Testis (tissue), 2 donors: ENCODE measurements at regions not wholly inside any gene's neighbourhood (a gene's known extent, or its start where the extent isn't known, plus 50 kb on each side); places are given as distances from the start of the nearest gene placed in this dataset.

Source experiments
- DNase-seq: peaks from one replicate; pipeline ENCODE4 v3.0.0-alpha.2; 2019
- H3K27ac ChIP-seq, 2 donors: fragments of 200-600 bp; sonication (generic); one replicate each; pipeline ENCODE4 v1.5.1; 2019
- H3K27me3 ChIP-seq: fragments of 200-600 bp; sonication (generic); one replicate; pipeline ENCODE4 v1.5.1; 2019
- H3K36me3 ChIP-seq: fragments of 200-600 bp; sonication (generic); one replicate; pipeline ENCODE4 v1.5.1; 2017; ENCODE audit warnings: low read depth; ENCODE audit errors: missing control alignments
- H3K4me1 ChIP-seq: fragments of 200-600 bp; sonication (generic); one replicate; pipeline ENCODE4 v1.5.1; 2019
- H3K4me3 ChIP-seq, 2 donors: fragments of 200-600 bp; sonication (generic); one replicate each; pipeline ENCODE4 v1.5.1; 2017 to 2019
- H3K9me3 ChIP-seq: fragments of 200-600 bp; sonication (generic); one replicate; pipeline ENCODE4 v1.5.1; 2017
- CTCF ChIP-seq, 3 experiments: fragments of 450-650 bp in 2 of 3; fragments of 200-600 bp in 1 of 3; sonication (generic) in 1 of 3; IDR thresholded peaks; one replicate each; pipeline ENCODE4 v1.5.1; 2016 to 2019; ENCODE audit warnings: antibody characterized with exemption in 3 of 3, mild to moderate bottlenecking in 2 of 3, moderate library complexity in 1 of 3
- POLR2A ChIP-seq: fragments of 450-650 bp; IDR thresholded peaks from one replicate; pipeline ENCODE4 v1.6.1; 2017; ENCODE audit warnings: antibody characterized with exemption, mild to moderate bottlenecking, moderate library complexity
- WGBS, 2 donors: methylation state at CpG; one replicate each; pipeline ENCODE4 v1.1.5; 2018; 5-methylcytosine and 5-hydroxymethylcytosine counted together
- intact Hi-C: fragments of 100-400 bp; cut with DNase I; formaldehyde crosslinking; loops from one replicate; pipeline ENCODE4 v1.15.1; 2023; ENCODE audit warnings: low total_unique reads

DNA sequence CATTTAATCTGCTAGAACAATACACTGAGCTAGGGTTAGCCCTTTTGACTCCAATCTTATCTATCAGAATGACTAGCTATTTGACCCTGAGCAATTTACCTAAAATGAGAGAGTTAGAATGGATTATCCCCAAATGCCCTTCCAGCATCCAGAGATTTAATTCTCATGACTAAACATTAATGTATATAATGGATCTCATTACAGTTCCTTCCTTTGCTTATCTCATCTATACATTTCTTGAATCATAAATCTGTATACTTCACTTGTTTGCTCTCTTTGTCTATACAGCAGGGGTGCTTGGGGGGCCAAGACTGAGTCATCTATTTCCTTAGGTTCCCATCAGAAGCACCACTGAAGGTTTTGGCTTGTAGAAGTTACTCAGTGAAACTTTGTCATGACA lies 565.8 kb downstream of the IGSF11 start:
- H3K4me1 ChIP-seq: peaks cover 6% of the 10 kb centered on the region
- no peaks in the 10 kb centered on the region for H3K27me3 ChIP-seq
- DNase-seq: no peak
- TF ChIP-seq POLR2A (no peak), CTCF (IDR thresholded peaks at IDR 0.05) (no peak)
- no peak overlapping the region for H3K4me3 ChIP-seq
- H3K36me3 ChIP-seq: no peaks in the 10 kb centered on the region
- intact Hi-C loops: no loop called here
- H3K9me3 ChIP-seq: no peaks in the 10 kb centered on the region
- peak overlapping the region in 1 of 2 donors; percentile 43 for H3K27ac ChIP-seq

DNA sequence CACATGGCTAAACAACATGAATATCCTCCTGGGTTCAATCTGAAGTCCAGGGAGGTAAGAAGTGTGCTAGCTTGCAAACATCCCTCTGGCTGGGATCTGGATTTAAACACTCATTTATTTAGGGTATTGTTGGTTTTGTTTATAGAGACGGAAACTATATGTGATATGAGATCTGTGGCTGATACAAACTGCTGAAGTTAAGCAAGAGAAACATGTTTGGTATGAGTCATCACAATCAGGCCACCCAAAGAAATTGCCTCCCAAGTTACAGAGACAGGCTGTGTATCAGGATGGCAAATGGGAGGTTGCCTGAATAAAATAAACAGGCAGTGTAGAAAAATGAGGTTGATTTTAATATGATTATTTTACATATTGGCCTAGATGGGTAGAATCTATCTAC lies 562.1 kb downstream of the IGSF11 start:
- Histone ChIP-seq H3K36me3 (no peaks in the 10 kb centered on the region), H3K9me3 (no peaks in the 10 kb centered on the region), H3K4me1 (peaks cover 6% of the 10 kb centered on the region), H3K27me3 (no peaks in the 10 kb centered on the region), H3K27ac (no peak overlapping the region), H3K4me3 (no peak overlapping the region)
- WGBS, 2 donors: 68 to 84% methylated on average over 1 of the region's 1 CpG
- intact Hi-C loops: no loop called here
- DNase-seq: no peak
- TF ChIP-seq POLR2A: no peak
- TF ChIP-seq CTCF (IDR thresholded peaks at IDR 0.05): no peak

GRCh38 chr3:118473343-118473742 lies 561.3 kb downstream of the IGSF11 start:
- H3K9me3 ChIP-seq: no peaks in the 10 kb centered on the region
- H3K4me3 ChIP-seq: no peak overlapping the region
- DNase-seq: no peak
- H3K4me1 ChIP-seq: peaks cover 6% of the 10 kb centered on the region
- H3K27ac ChIP-seq: no peak overlapping the region
- no peaks in the 10 kb centered on the region for H3K27me3 ChIP-seq
- TF ChIP-seq CTCF (IDR thresholded peaks at IDR 0.05): no peak
- TF ChIP-seq POLR2A: no peak
- intact Hi-C loops: no loop called here
- no peaks in the 10 kb centered on the region for H3K36me3 ChIP-seq

GRCh38 chr3:118476885-118477618 lies 557.6 kb downstream of the IGSF11 start:
- TF ChIP-seq POLR2A: no peak
- TF ChIP-seq CTCF (IDR thresholded peaks at IDR 0.05): no peak

GRCh38 chr3:118477768-118478167 lies 556.9 kb downstream of the IGSF11 start:
- TF ChIP-seq POLR2A: no peak
- TF ChIP-seq CTCF (IDR thresholded peaks at IDR 0.05): no peak
- Histone ChIP-seq H3K36me3 (no peaks in the 10 kb centered on the region), H3K4me1 (no peaks in the 10 kb centered on the region), H3K9me3 (no peaks in the 10 kb centered on the region), H3K4me3 (no peak overlapping the region), H3K27me3 (no peaks in the 10 kb centered on the region), H3K27ac (no peak overlapping the region)
- DNase-seq: no peak
- WGBS, 2 donors: 34 to 41% methylated on average over 2 of the region's 2 CpGs
- intact Hi-C loops: no loop called here

More at GRCh38 chr3:118476885-118477618, 557.6 kb downstream of the IGSF11 start:
- Histone ChIP-seq H3K4me1 (no peaks in the 10 kb centered on the region), H3K27me3 (no peaks in the 10 kb centered on the region), H3K27ac (no peak overlapping the region), H3K9me3 (no peaks in the 10 kb centered on the region), H3K4me3 (no peak overlapping the region), H3K36me3 (no peaks in the 10 kb centered on the region)
- no peak for DNase-seq
- 79 to 83% methylated on average over 2 of the region's 2 CpGs for WGBS, 2 donors
- intact Hi-C loops: no loop called here
